Astrocyte (in vitro differentiated cells and primary cell): ENCODE measurements at regions not wholly inside any gene's neighbourhood (a gene's known extent, or its start where the extent isn't known, plus 50 kb on each side); places are given as distances from the start of the nearest gene placed in this dataset.

Experiments used
- EZH2 ChIP-seq: IDR thresholded peaks from 2 replicates; pipeline ENCODE4 v1.6.1; 2012; ENCODE audit warnings: mild to moderate bottlenecking, low read length, inconsistent platforms; ENCODE audit not compliant: insufficient read depth
- TF ChIP-seq, protein P1 (sequence below): IDR thresholded peaks from 2 replicates; pipeline ENCODE4 v1.5.1; 2011; ENCODE audit warnings: low read depth, mild to moderate bottlenecking, inconsistent platforms, low read length, moderate library complexity; ENCODE audit not compliant: insufficient read depth

DNA sequence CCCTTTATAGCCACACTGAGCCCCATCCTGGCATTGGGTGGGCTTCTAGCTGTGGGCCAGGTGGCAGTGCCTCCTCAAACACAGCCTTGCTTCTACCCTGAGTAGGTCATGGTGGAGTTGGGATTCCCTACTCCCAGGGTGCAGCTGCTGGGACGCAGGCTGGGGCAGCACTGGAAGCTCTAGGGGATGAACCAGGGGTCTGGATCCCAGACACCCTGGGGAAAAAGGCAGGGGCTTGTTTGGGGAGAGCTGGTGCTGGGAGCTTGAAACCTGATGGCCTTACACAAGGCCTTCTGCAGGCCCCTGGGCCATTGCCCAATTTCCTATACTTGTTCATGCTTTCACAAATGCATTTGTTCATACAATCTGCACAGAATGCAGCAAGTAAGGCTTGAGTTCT lies 103.7 kb upstream of the CTBP2 start:
- TF ChIP-seq, protein P1, sequence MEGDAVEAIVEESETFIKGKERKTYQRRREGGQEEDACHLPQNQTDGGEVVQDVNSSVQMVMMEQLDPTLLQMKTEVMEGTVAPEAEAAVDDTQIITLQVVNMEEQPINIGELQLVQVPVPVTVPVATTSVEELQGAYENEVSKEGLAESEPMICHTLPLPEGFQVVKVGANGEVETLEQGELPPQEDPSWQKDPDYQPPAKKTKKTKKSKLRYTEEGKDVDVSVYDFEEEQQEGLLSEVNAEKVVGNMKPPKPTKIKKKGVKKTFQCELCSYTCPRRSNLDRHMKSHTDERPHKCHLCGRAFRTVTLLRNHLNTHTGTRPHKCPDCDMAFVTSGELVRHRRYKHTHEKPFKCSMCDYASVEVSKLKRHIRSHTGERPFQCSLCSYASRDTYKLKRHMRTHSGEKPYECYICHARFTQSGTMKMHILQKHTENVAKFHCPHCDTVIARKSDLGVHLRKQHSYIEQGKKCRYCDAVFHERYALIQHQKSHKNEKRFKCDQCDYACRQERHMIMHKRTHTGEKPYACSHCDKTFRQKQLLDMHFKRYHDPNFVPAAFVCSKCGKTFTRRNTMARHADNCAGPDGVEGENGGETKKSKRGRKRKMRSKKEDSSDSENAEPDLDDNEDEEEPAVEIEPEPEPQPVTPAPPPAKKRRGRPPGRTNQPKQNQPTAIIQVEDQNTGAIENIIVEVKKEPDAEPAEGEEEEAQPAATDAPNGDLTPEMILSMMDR: no peak
- no peak for TF ChIP-seq EZH2
